Amygdala (tissue), 56 donors: ENCODE measurements at regions not wholly inside any gene's neighbourhood (a gene's known extent, or its start where the extent isn't known, plus 50 kb on each side); places are given as distances from the start of the nearest gene placed in this dataset.

Experiments
- DNase-seq, 56 donors: peaks; one replicate each; lab custom pipeline; 2025; lab: John Stamatoyannopoulos, UW

DNA sequence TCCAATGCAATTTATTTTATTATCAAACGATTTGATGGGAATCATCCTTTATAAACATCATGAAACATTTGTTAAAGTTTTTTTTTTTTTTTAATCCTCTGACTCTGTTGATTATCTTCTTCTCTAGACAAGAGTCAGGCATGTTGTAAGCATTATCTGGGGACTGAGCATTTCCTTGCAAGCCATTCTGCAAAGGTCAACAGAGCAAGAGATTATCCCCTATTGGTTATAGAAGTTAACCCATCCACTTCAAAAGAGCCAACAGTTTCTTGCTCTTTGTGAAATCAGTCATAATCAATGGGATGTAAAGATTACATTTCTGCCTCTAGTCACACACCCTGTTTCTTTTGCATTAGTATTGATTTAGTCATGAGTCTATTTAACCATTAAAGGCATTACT is 368.8 kb upstream of the ADGRL4 start:
- no peak for DNase-seq

DNA sequence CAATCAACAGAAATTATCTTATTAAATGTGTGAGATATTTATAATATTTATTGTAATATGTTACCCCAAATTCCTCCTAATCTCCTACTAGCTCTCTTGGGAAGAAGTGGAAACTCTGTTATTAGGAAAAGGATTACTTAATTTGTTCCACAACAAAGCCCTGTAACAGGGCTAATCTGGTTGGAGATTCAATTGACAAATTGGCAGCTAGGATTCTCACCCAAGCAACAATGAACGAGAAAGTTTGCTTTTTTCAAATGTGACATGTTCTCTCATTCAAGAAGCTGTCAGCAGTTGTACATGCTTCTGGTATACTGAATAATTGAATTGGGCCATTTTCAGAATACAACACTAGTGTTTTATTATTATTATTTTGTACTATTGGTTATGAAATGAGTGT is 367.9 kb upstream of the ADGRL4 start:
- DNase-seq, result no peak

DNA sequence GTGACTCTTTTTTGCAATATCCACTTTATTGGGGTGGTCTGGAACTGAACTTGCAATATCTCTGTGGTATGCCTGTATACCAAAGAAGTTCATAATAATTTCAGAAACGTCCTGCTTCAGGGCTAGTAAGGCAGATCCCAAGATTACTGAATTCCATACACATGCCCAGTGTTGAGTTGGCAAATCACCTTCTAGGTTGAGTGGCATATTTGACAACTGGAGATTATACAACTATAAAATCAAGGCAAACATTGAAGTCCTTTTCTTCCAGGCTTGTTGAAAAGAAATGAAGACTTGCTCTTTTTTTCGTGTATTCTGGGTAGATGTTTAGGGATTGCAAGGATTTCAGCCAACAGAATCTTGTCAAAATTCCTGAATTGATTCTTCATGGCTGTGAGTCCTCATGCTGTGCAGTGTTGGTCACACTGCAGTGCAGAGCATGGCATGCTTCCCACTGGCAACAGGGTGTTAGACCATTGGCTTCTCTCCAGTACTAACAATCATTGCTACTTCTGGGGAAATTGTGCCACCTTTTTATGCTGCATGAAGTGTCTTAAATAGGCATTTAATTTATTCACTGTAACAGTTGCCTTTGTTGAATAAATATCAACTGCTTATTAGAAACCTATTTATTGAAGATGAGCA is 367.1 kb upstream of the ADGRL4 start:
- DNase-seq, result peak in 1 of 56 donors; percentile 4

DNA sequence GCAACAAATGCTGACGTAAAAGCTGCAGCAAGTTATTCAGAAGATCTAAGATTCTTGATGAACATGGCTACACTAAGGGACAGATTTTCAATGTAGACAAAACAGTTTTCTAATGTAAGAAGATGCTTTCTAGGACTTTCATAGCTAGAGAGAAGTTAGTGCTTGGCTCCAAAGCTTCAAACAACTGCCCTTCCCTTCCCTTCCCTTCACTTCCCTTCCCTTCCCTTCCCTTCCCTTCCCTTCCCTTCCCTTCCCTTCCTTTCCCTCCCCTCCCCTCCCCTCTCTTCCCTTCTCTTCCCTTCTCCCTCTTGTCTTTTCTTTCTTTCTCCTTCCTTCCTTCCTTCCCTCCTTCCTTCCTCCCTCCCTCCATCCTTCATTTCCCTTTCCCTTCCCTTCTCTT is 365.3 kb upstream of the ADGRL4 start:
- DNase-seq, result no peak

DNA sequence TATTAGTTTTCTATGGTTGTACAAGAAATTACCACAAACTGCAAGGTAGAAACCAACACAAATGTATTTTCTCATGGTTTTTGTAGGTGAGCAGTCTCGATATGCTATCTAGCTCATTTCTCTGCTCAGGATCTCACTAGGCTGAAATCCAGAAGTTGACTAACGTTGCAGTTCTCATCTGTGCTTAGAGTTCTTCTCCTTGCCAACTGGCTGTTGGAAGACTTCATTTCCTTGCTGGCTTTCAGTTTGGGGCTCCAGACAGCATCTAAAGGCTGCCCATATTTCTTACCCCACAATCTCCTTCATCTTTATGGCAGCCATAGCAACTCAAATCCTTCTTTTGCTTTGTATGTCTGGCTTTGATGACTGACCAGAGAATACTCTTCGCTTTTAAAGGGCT is 362.6 kb upstream of the ADGRL4 start:
- no peak for DNase-seq

DNA sequence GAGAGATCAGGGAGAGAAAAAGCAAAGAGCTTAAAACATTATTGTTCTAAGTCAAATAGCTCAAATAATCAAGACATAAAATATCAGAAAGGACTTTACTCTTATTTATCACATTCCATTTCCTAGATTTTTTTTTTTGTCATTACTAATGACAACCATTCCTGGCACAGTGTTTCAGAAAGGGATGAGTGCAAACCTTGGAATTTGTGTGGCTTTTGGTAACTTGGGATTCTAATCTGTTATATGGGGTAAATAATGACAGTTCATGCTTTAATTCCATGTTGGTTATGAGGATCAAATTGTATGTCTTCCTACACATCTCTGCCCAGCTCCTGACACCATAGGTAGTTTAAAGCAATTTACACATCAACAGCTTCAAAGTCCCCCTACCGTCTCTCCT is 358.4 kb upstream of the ADGRL4 start:
- no peak for DNase-seq

DNA sequence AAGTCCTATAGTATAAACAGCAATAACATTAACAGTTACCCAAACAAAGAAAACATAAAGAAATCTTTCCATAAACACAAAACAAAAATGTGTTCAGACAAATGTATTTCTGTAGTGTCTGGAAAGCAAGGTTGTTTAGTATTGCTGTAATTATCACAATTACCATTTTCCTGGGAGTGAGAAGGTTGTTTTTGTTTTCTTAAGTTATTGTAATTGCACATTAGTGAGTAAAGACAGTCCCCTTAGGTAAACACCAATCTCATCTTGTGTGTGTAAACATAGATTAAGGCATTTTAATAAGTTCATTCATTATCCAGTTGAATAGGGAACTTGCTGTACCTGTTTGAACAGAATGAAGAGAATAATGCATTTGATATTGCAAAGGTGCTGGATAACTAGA is 356.9 kb upstream of the ADGRL4 start:
- DNase-seq, result no peak

DNA sequence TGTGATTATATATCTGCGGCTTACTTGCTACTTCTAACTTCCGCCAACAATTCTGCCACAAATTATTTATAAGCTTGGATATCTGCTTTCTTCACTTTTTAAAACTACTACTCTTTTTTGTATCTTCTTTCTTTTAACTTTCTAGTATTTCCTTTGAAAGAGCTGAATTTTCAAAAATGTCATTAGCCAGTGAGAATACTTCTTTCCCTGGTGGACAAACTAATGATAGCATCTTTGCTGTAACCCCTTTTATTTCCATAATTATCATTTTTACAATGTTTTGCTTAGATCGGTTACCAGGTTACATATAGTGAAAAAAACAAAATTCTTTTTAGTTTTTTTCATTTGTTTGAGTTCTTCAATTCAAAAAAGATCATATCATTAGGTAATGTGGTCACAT is 355.9 kb upstream of the ADGRL4 start:
- no peak for DNase-seq

DNA sequence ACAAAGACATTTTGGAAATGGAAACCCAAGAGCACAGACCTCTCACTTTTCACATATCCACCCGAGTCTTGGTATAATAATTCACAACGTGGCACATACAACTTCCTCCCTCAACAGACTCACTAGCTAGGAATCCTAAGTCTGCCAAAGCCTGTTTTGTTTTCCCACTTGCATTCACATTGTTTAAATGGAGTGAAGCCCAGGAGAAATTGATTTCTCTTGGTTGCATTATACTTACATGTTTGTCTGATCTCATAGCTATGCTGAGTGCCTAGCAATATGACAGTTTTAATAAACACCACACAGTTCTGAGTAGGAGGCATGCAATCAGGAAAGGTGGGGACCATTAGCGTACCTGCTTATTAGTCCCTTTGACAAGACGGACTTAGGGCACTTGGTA is 348.6 kb upstream of the ADGRL4 start:
- no peak for DNase-seq

DNA sequence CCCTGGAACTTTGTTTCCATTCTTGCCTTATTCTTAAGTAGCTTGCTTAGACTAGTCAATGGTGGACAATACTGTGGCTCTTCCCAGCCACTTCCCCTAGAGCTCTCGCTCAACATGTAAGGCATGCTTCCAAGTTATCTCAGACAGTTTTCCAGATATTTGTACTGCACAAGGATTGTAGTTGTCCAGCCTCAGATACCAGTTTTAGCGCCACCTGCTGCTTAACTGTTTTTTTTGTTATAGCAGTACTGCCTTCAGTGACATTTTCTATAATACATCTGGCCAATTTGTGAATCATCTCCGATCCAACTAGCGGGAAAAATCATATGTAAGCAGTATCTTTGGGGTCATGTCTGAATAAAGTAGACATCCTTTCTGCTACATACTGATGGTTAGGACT is 346.7 kb upstream of the ADGRL4 start:
- DNase-seq, result peak in 1 of 56 donors; percentile 37

DNA sequence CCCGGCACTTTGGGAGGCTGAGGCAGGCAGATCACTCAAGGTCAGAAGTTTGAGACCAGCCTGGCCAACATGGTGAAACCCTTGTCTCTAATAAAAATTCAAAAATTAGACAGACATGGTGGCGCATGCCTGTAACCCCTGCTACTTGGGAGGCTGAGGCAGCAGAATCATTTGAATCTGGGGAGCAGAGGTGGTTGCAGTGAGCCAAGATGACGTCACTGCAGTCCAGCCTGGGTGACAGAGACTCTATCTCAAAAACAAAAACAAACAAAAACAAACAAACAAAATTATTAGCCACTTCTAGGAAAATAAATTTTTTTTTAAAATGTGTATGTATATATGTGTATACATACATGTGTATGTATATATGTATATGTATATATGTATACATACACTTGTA is 320.3 kb upstream of the ADGRL4 start:
- DNase-seq, result no peak

DNA sequence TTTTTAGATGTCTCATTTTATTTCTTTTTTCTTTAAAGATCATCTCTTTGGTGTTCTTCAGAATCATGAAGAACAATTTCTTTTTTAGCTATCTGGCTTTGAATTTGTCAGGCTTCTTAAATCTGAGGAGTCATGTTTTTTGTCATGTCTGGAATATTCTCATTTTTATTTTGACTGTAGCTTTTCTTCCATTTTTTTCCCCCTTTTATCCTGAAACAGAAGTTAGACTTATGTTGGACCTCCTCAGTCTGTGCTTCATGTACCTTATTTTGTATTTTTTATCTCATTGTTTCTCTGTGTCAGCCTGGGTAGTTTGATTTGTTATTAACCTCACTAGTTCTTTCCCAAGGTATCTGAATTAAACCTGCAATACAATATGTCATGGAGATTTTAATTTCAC is 319.2 kb upstream of the ADGRL4 start:
- DNase-seq, result no peak

DNA sequence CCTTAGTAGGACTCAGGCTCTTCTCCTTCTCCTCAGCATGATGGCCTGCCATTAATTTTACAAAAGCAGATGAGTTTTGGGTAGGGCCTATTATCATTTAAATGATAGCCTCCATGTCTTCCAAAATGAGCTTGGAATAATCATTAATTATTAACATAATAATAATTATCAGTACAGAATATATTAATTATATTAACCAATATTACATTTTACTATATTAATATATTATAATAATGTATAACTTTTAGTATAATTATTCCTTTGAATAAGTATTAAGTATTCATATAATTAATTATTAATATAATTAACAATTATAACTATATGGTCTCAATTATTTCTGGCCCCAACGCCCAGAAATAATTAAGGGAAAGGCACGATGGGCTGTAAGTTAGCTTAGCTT is 318.6 kb upstream of the ADGRL4 start:
- no peak for DNase-seq

DNA sequence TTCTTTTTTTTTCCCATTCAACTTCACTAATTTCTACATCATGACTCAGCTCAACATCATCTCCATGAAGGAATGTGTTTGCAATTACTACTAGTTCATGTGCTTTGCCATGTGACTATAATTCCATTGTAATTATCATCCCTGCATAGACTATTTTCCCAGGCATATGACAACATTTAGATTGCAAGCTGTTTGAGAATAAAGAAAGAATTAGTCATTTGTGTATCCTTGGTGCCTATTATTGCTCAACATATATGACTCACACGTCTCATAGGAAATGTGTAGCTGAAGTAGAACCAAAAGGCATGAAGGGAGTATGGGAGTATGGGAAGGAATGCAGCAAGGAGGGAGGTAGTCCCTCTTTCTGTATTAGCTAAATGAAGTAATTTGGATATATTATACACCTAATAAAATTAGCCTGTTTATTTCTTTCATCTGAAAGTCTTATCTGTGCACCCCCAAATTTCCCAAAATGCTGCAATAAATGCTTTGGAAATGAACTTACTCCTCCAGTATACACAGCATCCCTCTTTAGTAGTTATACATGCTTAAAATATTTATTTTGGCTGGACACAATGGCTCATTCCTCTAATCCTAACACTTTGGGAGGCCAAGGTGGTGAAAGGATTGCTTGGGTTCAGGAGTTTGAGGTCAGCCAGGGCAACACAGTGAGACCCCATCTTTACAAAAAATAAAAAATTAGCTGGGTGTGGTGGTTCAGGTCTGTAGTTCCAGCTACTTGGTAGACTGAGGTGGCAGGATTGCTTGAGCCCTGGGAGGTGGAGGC is 316.9 kb upstream of the ADGRL4 start:
- no peak for DNase-seq

DNA sequence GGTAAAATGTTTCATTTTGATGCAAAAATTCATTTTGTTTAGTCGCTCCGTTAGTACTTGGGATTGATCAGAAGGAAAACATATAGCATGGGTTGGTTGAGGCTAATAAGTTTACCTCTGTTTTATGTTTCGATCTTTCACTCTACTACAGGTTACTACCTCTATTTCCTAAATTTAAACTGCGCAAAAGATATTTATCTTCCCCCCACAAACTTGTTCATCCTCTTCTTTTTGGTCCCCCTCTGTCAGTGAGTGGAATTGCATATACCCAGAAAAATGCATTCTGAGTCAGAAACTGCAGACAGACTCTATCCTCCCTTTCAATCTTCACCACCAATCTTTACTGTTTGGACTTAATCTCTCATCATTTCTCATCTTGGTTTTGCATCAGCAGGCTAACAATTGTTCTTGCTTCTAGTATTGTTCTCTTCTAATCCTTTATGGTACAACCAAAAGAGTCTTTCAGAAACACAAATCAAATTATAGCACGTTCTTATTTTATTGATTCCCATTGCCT is 316.0 kb upstream of the ADGRL4 start:
- DNase-seq, result no peak

DNA sequence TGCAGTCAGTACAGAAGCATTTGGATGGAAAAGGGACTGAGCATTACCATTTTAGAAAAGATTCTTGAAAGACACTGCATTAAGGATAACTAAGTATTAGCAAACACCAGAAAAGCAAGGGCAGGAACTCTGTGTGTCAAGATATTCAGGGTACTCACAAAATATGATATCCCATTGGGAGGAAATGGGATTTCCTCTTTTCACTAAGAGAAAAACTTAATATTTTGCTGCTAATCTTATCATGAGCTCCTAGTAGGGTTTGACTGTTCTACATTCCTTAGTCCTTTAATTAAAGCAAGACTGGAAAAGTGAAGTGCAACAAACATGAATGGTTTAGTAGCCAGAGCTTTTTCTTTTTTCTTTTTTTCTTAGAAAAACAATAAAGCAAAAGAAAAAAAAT is 305.9 kb upstream of the ADGRL4 start:
- no peak for DNase-seq

DNA sequence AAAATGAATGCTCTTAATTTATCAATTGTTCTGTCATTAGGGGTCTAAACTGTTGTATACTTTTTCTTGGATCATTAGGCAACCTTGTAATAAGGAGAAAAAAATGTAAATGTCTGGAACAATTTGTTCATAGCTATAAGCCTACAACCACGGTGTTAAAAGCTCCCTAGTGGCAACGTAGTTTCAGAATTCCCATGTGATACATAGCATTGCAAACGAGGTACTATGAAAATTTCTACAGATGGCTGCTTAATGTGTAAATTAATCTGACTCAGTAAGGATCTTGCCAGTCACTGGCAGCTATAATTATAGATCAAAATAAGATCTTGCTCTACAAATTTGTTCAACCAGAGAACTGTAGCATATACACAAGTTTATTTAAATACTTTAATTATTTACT is 304.1 kb upstream of the ADGRL4 start:
- DNase-seq, result no peak

DNA sequence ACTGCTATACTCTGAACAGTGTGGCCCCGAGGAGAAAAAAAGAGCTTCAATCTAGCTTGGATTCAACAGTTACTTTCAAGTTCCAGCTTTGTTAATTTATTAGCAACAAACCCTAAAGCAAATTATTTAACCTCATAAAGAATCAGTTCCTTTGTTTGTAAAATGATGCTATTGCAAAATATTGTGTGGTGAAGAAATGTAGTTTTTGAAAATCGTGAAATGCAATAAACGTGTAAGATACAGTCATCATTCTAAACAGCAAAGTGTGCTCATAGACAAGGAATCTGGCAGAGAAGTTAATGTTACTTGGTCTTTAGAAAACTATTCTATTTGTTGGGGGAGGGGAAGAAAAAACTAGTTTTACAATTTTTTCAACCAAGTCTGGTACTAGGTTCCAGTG is 297.6 kb upstream of the ADGRL4 start:
- no peak for DNase-seq

DNA sequence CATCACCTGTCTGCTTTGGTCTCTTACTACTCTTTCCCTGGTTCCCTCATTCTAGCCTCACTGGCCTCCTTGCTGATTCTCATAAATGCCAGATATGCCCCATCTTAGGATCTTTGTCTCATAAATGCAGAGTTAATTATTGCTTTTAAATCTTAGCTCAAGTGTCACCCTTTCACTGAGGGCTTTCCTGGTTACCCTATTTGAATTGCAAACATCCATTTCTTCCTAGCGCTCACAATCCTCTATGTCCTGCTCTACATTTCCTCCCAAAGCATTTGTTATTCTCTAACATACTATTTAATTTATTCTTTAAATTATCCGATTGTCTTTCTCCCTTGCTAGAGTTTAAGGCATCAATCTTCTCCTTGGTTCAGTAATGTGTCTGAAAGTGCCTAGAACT is 296.5 kb upstream of the ADGRL4 start:
- DNase-seq, result no peak

DNA sequence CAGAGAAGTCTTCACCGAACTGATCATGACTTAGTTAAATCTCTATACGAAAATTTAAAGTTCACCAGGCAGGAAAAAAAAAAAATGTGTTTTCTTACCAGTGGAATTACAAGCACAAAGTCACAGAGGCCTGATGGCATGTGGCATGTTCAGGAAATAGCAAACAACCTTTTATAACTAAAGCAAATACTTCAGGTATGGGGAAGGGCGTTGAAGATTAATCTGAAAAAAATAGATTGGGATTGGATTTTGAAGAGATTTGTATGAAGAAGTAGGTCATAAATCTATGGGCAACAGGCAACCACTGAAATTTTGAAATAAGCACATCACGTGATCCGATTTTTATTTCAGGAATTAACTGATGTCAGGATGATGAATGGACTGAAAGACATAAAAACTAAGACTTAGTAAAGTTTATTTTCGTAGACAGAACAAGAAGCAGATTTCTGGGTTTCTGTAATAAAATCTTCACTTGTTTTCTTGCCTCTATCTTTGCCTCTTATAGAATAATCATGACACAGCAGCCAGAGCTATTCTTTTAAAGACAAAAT is 295.9 kb upstream of the ADGRL4 start:
- DNase-seq, result no peak

DNA sequence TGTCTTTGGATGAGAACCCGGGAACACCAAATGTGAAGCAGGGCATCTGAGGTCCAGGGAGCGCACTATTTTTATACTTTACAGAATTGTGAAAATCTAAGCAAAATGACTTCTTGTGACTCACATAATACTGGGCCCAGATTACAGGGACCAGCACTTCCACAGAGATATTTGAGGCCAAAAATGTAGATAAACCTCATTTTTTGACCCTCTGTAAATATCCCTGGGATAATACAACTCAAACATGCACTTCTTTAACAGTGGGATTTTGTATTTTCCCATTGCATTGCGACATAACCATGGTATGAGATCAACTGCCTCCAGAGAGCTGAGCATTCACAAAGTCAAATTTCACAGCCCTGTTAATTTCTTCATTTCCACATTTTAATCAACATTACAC is 289.4 kb upstream of the ADGRL4 start:
- no peak for DNase-seq

DNA sequence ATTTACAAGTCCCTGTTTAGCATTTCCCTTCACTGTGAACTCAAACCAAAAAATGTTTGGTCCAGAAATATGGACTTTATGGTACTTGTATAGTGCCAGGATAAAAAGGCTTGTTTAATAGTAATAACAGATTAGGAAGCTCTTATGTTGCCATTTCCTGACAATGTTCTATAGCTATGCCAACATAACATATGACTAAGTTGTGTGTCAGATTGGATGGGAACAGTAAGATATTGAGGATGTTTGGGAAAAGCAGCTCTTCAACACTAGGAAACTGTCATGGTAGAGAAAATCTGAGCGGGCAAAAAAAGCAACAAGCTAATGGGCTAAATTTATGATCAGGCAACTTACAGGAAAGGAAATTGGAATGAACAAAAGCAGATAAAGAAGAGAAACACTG is 287.1 kb upstream of the ADGRL4 start:
- no peak for DNase-seq
